SK-N-SH (cell line): ENCODE measurements at regions not wholly inside any gene's neighbourhood (a gene's known extent, or its start where the extent isn't known, plus 50 kb on each side); places are given as distances from the start of the nearest gene placed in this dataset.

Source experiments
- CTCF ChIP-seq: fragments of 200-600 bp; sonication (generic); IDR thresholded peaks from 2 replicates; pipeline ENCODE4 v1.6.1; 2017; ENCODE audit warnings: antibody characterized with exemption, mild to moderate bottlenecking, moderate library complexity
- EP300 ChIP-seq, 2 experiments: IDR thresholded peaks; 2 replicates each; pipeline versions ENCODE4 v1.4.0 to v1.6.1; 2012; ENCODE audit warnings: borderline replicate concordance in 1 of 2, low read depth in 1 of 2, low read length in 1 of 2
- TAF1 ChIP-seq: IDR thresholded peaks from 2 replicates; pipeline ENCODE4 v1.6.1; 2012; ENCODE audit warnings: low read depth, mild to moderate bottlenecking, low read length, moderate library complexity, borderline replicate concordance

- TF ChIP-seq CTCF (no peak), EP300 (IDR thresholded peaks at IDR 0.05; ENCODE audit: borderline replicate concordance in 1 of 2, low read depth in 1 of 2, low read length in 1 of 2) (no peak), TAF1 (no peak)
These were observed 164.9 kb downstream of the UTRN start for GRCh38 chr6:144449911-144450597.
